DMS53 treated with DMSO at 0.1 percent for 48 hours (cell line): ENCODE measurements at regions not wholly inside any gene's neighbourhood (a gene's known extent, or its start where the extent isn't known, plus 50 kb on each side); places are given as distances from the start of the nearest gene placed in this dataset.

Experiments used
- DNase-seq: peaks from one replicate; lab custom pipeline; 2025; ENCODE audit not compliant: unreplicated experiment; lab: John Stamatoyannopoulos, UW

- no peak for DNase-seq
Measured at GRCh38 chr3:81439108-81439507, 322.3 kb downstream of the GBE1 start.

DNA sequence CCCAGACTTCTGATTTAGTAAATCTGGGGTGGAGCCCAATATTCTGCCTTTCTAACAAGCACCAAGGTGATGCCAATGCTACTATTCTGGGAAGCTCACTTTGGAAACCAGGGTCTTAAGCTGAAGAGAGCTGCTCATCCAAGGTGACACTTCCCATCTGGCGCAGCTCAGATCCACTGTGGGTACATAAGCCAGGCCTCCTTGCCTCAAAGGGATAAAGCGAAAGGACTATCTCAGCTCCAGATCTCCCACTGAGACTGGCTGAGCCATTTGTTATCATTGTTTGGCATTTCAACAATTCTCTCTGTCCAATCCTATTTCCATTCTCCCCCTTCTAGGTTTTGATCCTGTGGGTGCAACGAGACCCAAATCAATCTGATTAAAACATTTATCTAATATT, 323.8 kb downstream of the GBE1 start:
- no peak for DNase-seq

GRCh38 chr3:81436182-81436581, 325.3 kb downstream of the GBE1 start:
- no peak for DNase-seq

- no peak for DNase-seq
Measured at GRCh38 chr3:81435050-81435449, 326.4 kb downstream of the GBE1 start.

- no peak for DNase-seq
Measured at GRCh38 chr3:81434161-81434560, 327.3 kb downstream of the GBE1 start.

DNA sequence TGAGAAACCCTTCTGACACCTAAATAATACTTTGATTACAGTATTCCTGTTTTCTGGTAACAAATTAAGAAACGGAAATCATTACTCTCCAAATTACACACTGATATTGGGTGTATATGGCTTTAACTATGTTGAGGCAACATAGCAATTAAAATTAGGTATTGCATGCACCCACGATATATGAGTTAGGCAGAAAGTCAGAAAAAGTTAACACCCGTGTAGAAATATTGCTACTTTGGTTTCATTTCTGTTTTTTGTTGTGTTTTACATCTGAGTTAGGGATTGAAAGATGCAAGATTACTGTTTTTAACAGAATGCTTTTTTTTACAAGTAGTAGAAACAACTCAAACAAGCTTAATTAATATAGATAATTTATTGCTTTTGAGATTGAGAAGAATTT, 327.8 kb downstream of the GBE1 start:
- DNase-seq, result no peak

GRCh38 chr3:81432456-81432855, 329.0 kb downstream of the GBE1 start:
- no peak for DNase-seq

- no peak for DNase-seq
Measured at GRCh38 chr3:81426826-81427577, 334.4 kb downstream of the GBE1 start.

- no peak for DNase-seq
Measured at GRCh38 chr3:81425198-81425868, 336.1 kb downstream of the GBE1 start.

DNA sequence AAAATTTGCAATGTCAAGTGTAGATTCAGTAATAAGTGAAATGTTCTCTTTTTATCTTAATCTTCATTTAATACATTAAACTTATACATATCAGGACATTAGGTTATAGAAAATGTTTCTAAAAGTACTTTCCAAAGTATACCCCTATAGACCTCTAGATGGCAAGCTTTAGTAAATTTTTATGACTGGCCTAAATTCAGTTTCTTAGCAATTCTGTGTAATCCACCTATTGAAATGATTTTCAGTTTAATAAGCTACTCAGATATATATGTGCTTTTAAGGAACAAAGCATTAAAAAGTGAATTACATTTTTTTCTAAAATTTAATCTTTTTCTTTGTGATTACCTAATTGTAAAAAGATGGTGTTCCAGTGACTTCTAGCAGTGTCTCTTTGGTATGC, 342.2 kb downstream of the GBE1 start:
- no peak for DNase-seq

DNA sequence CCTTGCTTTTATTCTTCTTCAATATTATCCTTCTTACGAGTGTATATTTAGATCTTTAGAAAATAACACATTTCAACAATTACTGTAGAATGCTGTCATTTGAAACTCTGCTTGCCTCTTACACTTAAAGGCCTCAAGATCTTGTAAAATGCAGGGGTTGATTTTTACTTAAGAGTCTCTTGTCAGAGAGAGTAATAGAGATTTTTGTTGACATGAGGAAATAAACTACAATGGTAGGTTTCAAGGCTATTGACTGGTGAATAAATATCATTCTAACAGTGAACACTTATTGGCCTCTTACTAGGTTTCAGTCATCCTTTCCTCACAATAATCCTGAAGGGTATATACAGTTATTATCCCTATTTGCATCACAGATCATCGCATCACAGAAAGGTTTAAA, 344.6 kb downstream of the GBE1 start:
- DNase-seq, result no peak

- DNase-seq, result no peak
Measured at GRCh38 chr3:81406318-81406717, 355.1 kb downstream of the GBE1 start.

DNA sequence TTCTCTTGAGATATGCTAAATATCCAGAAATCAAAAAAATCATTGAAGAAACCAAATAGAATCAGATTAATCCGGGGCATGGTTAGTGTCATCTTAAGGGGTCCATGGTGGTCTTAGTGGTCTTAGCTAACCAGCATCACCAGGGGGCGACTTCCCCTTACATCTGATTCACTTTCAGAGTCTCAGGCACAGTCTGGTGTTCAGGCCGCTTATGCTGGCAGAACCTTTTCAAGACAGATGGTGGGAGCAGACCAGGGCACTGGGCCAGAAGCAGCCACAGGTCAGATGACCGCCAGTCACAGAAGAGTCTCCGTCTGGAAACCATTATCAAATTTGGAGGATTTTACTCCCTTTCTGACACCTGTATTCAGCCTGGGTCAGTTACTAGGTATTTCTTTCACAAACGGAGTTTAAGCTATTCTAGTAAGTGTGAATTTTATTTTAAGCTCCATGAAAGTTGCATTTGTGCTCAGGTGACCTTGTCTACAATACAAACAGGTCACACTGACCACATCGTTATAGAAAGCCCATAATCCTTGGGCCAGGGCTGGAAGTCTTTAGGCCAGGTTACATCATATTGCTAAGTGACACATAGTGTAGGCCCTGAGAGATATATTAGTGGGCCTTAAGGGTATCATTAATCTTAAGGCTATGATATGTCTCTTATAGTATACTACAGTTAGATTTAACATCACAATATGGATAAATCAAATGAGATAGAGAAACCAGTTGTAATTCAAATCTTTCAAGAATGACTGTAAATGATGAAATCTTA, 365.5 kb downstream of the GBE1 start:
- no peak for DNase-seq

GRCh38 chr3:81394651-81395524, 366.6 kb downstream of the GBE1 start:
- DNase-seq, result no peak

DNA sequence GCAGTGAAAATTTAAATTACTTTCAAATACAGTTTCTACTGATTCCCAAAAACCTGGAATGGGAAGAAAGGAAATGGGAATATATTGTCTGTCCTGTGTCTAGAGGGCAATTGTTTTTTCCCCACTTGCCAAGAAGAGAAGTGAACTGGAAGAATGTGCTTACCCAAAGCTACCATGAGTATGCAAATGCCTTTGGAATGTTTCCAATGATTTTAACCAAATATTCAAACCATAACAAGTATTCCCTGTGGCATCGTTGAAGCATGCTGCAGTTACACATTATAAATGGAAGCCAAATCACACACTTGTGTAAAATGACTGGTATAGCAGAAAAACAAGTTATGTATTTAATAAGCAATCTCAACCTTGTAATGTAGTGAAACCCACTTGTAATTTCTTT, 368.2 kb downstream of the GBE1 start:
- DNase-seq, result no peak

DNA sequence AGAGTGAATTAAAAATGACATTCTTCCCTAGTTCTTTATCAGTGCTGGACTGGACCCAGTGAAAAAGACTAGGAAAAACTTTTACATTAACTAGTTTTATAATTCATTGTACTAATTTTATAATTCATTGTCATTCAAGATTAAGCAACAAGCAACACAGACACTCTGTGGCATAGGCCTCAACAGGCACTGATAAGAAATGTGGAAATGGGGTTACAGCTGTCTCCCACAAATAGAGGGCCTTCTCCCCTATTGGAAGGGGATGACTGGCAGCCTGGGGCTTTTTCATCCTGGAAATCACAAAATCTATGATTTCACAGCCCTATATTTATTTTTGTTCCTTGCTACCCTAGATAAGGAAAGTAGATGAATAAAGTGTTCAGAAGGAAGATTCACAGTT, 370.6 kb downstream of the GBE1 start:
- no peak for DNase-seq

- DNase-seq, result no peak
Measured at GRCh38 chr3:81388191-81388590, 373.3 kb downstream of the GBE1 start.

DNA sequence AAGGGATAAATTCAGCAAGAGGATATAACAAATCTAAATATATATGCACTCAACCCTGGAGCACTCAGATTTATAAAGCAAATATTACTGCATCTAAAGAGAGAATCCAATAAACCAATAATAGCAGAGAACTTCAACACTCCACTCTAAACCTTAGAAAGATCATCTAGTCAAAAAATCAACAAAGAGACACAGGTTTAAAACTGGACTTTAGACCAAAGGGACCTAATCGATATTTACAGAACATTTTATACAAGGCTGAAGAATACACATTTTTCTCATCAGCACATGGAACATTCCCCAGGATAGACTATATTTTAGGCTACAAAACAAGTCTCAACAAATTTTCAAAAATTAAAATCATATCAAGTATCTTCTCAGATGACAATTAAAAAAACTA, 379.0 kb downstream of the GBE1 start:
- DNase-seq, result no peak

- DNase-seq, result no peak
Measured at GRCh38 chr3:81380234-81380633, 381.2 kb downstream of the GBE1 start.

- no peak for DNase-seq
Measured at GRCh38 chr3:81378552-81379293, 382.7 kb downstream of the GBE1 start.
